Activated CD4-positive, alpha-beta memory T cell treated with anti-CD3 and anti-CD28 coated beads, Interleukin-2, amount 10 ng/mL, durations not matched to agents 7 days and 5 days (primary cell): ENCODE measurements at regions not wholly inside any gene's neighbourhood (a gene's known extent, or its start where the extent isn't known, plus 50 kb on each side); places are given as distances from the start of the nearest gene placed in this dataset.
"Not testable (repeated sequence)": the region's sequence is repeated elsewhere in the genome, so short reads cannot be mapped to it uniquely, and the experiment has no call there.

Source experiments
- CTCF ChIA-PET: fragments of 350-600 bp; sonication (Branson Sonifier 250); formaldehyde crosslinking; loops from one replicate; lab custom pipeline; 2021; ENCODE audit warnings: antibody characterized with exemption, inconsistent platforms; lab: Charles Lee
- POLR2A ChIA-PET: fragments of 350-600 bp; sonication (Branson Sonifier 250); formaldehyde crosslinking; loops from one replicate; lab custom pipeline; 2021; ENCODE audit warnings: antibody characterized with exemption; lab: Charles Lee
- DNase-seq: peaks from one replicate; pipeline ENCODE4 v3.0.0-alpha.2; 2020
- H3K27ac Mint-ChIP-seq: one replicate; pipeline ENCODE4 v1.8.0; 2021; ENCODE audit warnings: mild to moderate bottlenecking, mixed read lengths
- H3K27me3 Mint-ChIP-seq: one replicate; pipeline ENCODE4 v1.8.0; 2021; ENCODE audit warnings: mixed read lengths
- H3K36me3 Mint-ChIP-seq: one replicate; pipeline ENCODE4 v1.8.0; 2021; ENCODE audit warnings: low read depth, mixed read lengths
- H3K4me1 Mint-ChIP-seq: one replicate; pipeline ENCODE4 v1.8.0; 2021; ENCODE audit warnings: mixed read lengths
- H3K4me3 Mint-ChIP-seq: one replicate; pipeline ENCODE4 v1.8.0; 2021; ENCODE audit warnings: mild to moderate bottlenecking, mixed read lengths
- H3K9me3 Mint-ChIP-seq: one replicate; pipeline ENCODE4 v1.8.0; 2021; ENCODE audit warnings: mixed read lengths

GRCh38 chr1:189315035-189315901, 1162.4 kb downstream of the BRINP3 start:
- ChIA-PET POLR2A (no interaction called here), CTCF (no interaction called here)
- H3K27me3 Mint-ChIP-seq: no peaks in the 10 kb centered on the region
- H3K4me3 Mint-ChIP-seq: no peak overlapping the region
- no peaks in the 10 kb centered on the region for H3K4me1 Mint-ChIP-seq
- no peaks in the 10 kb centered on the region for H3K36me3 Mint-ChIP-seq
- no peak overlapping the region for H3K27ac Mint-ChIP-seq
- peaks cover 4% of the 10 kb centered on the region for H3K9me3 Mint-ChIP-seq
- DNase-seq: no peak

GRCh38 chr1:189323091-189323490, 1154.6 kb downstream of the BRINP3 start:
- peaks cover 2% of the 10 kb centered on the region for H3K9me3 Mint-ChIP-seq
- no peak overlapping the region for H3K4me3 Mint-ChIP-seq
- ChIA-PET POLR2A (no interaction called here), CTCF (no interaction called here)
- no peaks in the 10 kb centered on the region for H3K4me1 Mint-ChIP-seq
- H3K36me3 Mint-ChIP-seq: no peaks in the 10 kb centered on the region
- no peaks in the 10 kb centered on the region for H3K27me3 Mint-ChIP-seq
- no peak overlapping the region for H3K27ac Mint-ChIP-seq
- DNase-seq: no peak

DNA sequence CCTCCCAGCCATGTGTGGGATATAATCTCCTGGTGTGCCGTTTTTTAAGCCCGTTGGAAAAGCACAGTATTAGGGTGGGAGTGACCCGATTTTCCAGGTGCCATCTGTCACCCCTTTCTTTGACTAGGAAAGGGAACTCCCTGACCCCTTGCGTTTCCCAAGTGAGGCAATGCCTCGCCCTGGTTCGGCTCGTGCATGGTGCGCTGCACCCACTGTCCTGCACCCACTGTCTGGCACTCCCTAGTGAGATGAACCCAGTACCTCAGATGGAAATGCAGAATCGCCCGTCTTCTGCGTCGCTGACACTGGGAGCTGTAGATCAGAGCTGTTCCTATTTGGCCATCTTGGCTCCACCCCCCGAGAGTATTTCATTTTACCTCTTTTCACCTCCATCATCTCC, 1146.6 kb downstream of the BRINP3 start:
- POLR2A ChIA-PET, DNase-seq: not testable (repeated sequence)
- peaks cover 16% of the 10 kb centered on the region for H3K9me3 Mint-ChIP-seq

GRCh38 chr1:189336115-189337100, 1141.3 kb downstream of the BRINP3 start:
- H3K4me3 Mint-ChIP-seq: no peak overlapping the region
- DNase-seq: no peak
- H3K27ac Mint-ChIP-seq: no peak overlapping the region
- ChIA-PET POLR2A (no interaction called here), CTCF (no interaction called here)
- no peaks in the 10 kb centered on the region for H3K4me1 Mint-ChIP-seq
- H3K36me3 Mint-ChIP-seq: no peaks in the 10 kb centered on the region
- H3K9me3 Mint-ChIP-seq: peaks cover 10% of the 10 kb centered on the region
- H3K27me3 Mint-ChIP-seq: no peaks in the 10 kb centered on the region

More for the DNA sequence above, 1146.6 kb downstream of the BRINP3 start:
- H3K4me1 Mint-ChIP-seq, H3K27ac Mint-ChIP-seq, CTCF ChIA-PET, H3K36me3 Mint-ChIP-seq, H3K4me3 Mint-ChIP-seq, H3K27me3 Mint-ChIP-seq: not testable (repeated sequence)

DNA sequence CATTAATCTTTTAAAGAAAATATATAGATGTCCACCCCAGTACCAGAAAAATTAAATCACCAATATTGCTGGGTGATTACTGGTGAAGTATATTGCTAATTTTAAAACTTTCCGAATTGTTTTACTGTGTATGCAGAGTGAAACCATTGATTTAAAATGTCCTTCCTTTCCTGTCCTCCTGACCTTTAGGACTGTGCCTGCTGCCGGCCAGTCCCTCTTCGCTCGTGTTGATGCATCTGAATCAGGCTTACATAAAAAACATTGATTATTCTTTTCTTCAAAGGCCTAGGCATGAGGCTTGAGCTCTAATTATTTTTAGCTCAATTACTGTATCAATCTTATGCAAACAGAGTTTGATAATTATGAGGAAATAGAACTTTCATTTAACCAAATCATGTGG, 1128.1 kb downstream of the BRINP3 start:
- CTCF ChIA-PET: no interaction called here
- Mint-ChIP-seq H3K27ac (no peak overlapping the region), H3K9me3 (peaks cover 4% of the 10 kb centered on the region), H3K4me1 (no peaks in the 10 kb centered on the region), H3K4me3 (no peak overlapping the region), H3K27me3 (no peaks in the 10 kb centered on the region), H3K36me3 (no peaks in the 10 kb centered on the region)
- POLR2A ChIA-PET: no interaction called here
- no peak for DNase-seq

DNA sequence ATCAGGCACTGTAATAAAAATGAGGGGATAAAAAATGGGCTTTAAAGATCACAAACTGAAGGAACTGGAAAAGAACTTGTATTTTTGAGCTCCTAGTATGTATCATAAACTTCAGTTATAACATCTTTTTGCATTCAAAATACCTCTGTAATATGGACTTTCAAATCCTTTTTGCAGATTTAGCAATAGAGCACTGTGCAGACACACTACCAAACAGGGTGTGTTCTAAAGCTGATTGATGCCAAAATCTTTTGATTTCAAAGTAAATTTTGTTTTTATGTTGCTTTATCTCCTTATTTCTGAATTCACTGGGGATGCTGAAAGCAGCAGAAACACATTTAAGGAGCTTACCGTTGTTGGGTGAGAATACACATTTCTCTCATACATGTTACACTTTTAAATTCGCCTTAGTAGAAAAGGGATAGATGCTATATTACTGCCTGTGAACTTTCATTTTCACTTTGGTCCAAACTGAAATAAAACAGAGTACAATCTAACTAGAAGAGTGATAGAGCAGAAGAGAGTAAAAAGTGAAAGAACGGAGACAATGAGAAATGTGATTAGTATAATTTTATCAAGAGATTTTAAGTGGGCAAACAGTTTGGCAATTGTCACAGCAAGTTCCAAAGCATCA, 1126.6 kb downstream of the BRINP3 start:
- CTCF ChIA-PET: no interaction called here
- POLR2A ChIA-PET: no interaction called here
- no peak for DNase-seq

DNA sequence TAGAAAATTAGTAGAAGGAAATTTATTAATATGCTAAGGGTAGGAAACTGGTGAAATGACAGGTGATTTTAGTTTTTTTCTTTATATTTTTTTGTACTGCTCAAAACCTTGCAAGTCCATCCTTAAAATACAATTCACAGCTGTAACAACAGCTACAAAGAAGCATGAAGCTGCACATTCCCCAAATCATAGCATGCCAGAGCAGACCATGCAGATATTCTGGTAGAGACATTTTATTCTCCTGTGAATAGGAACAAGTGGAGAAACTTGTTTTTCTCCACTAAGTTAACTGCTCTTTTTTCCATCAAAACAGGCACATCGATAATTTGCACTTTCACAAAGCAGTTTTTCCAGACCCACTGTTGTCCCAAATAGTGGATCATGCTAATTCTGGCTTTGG, 1125.7 kb downstream of the BRINP3 start:
- POLR2A ChIA-PET: no interaction called here
- Mint-ChIP-seq H3K27me3 (no peaks in the 10 kb centered on the region), H3K9me3 (peaks cover 7% of the 10 kb centered on the region), H3K4me1 (no peaks in the 10 kb centered on the region), H3K4me3 (no peak overlapping the region), H3K36me3 (no peaks in the 10 kb centered on the region), H3K27ac (no peak overlapping the region)
- DNase-seq: no peak
- CTCF ChIA-PET: no interaction called here

More for the DNA sequence above, 1126.6 kb downstream of the BRINP3 start:
- Mint-ChIP-seq H3K27ac (no peak overlapping the region), H3K27me3 (no peaks in the 10 kb centered on the region), H3K36me3 (no peaks in the 10 kb centered on the region), H3K4me1 (no peaks in the 10 kb centered on the region), H3K4me3 (no peak overlapping the region), H3K9me3 (peaks cover 4% of the 10 kb centered on the region)

GRCh38 chr1:189356206-189356605, 1121.5 kb downstream of the BRINP3 start:
- Mint-ChIP-seq H3K4me1 (no peaks in the 10 kb centered on the region), H3K9me3 (peaks cover 6% of the 10 kb centered on the region), H3K4me3 (no peak overlapping the region), H3K27me3 (no peaks in the 10 kb centered on the region), H3K36me3 (no peaks in the 10 kb centered on the region), H3K27ac (no peak overlapping the region)
- POLR2A ChIA-PET: no interaction called here
- CTCF ChIA-PET: no interaction called here
- DNase-seq: no peak

- no peaks in the 10 kb centered on the region for H3K4me1 Mint-ChIP-seq
- DNase-seq: no peak
- no peak overlapping the region for H3K4me3 Mint-ChIP-seq
- H3K36me3 Mint-ChIP-seq: no peaks in the 10 kb centered on the region
- ChIA-PET CTCF (no interaction called here), POLR2A (no interaction called here)
- H3K27ac Mint-ChIP-seq: no peak overlapping the region
- H3K9me3 Mint-ChIP-seq: peaks cover 5% of the 10 kb centered on the region
- no peaks in the 10 kb centered on the region for H3K27me3 Mint-ChIP-seq
Measured at GRCh38 chr1:189357317-189357716, 1120.3 kb downstream of the BRINP3 start.

GRCh38 chr1:189369612-189370011, 1108.1 kb downstream of the BRINP3 start:
- CTCF ChIA-PET: no interaction called here
- H3K4me3 Mint-ChIP-seq: no peak overlapping the region
- no peaks in the 10 kb centered on the region for H3K27me3 Mint-ChIP-seq
- no peak for DNase-seq
- no peaks in the 10 kb centered on the region for H3K9me3 Mint-ChIP-seq
- no peaks in the 10 kb centered on the region for H3K36me3 Mint-ChIP-seq
- H3K4me1 Mint-ChIP-seq: no peaks in the 10 kb centered on the region
- POLR2A ChIA-PET: no interaction called here
- no peak overlapping the region for H3K27ac Mint-ChIP-seq

DNA sequence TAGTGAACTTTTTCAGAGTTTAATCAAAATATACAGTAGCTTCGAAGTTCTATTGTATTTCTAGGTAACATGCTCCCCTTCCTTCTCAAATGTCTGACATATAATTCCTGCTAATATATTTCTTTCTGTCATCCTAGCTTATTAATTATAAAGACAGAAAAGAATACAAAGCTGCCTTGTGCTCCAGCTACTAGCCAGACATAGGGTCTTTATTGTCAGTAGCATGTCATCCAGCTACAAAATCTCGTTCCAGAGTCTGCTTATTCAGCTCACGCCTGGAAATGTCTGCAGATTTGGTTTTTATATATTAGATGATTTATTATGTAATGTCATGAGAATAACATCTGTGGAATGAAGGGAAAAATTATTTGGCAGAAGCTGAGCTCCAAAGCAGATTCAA, 1102.8 kb downstream of the BRINP3 start:
- H3K27ac Mint-ChIP-seq: no peak overlapping the region
- DNase-seq: no peak
- ChIA-PET POLR2A (no interaction called here), CTCF (no interaction called here)
- peaks cover 2% of the 10 kb centered on the region for H3K9me3 Mint-ChIP-seq
- H3K36me3 Mint-ChIP-seq: no peaks in the 10 kb centered on the region
- no peak overlapping the region for H3K4me3 Mint-ChIP-seq
- H3K4me1 Mint-ChIP-seq: no peaks in the 10 kb centered on the region
- H3K27me3 Mint-ChIP-seq: no peaks in the 10 kb centered on the region

- Mint-ChIP-seq H3K4me3 (no peak overlapping the region), H3K4me1 (no peaks in the 10 kb centered on the region), H3K27me3 (no peaks in the 10 kb centered on the region), H3K27ac (no peak overlapping the region), H3K36me3 (no peaks in the 10 kb centered on the region), H3K9me3 (peaks cover 2% of the 10 kb centered on the region)
- ChIA-PET POLR2A (no interaction called here), CTCF (no interaction called here)
- no peak for DNase-seq
Measured at GRCh38 chr1:189405419-189405818, 1072.2 kb downstream of the BRINP3 start.

DNA sequence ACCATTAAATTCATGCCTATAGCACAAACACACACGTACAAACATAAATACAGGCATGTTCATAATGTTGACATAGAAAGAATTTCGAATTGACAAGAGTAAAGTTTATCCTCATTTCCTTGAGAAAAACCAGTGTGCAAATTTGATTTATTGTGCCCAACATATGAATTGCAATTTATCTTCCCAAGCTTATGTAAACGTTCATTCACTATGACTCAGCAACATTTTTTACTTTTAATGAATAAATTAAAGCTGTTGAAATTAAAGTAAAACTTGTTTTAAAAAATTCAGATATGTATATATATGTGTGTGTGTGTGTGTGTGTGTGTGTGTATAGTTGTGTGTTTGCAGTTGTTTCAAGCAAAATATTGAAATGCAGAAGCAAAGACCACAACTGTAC, 1067.9 kb downstream of the BRINP3 start:
- H3K36me3 Mint-ChIP-seq: no peaks in the 10 kb centered on the region
- no peak overlapping the region for H3K4me3 Mint-ChIP-seq
- CTCF ChIA-PET: no interaction called here
- H3K4me1 Mint-ChIP-seq: no peaks in the 10 kb centered on the region
- no peak for DNase-seq
- POLR2A ChIA-PET: no interaction called here
- H3K9me3 Mint-ChIP-seq: peaks cover 5% of the 10 kb centered on the region
- H3K27me3 Mint-ChIP-seq: no peaks in the 10 kb centered on the region
- no peak overlapping the region for H3K27ac Mint-ChIP-seq
